OCI-LY1 (cell line): ENCODE measurements at regions not wholly inside any gene's neighbourhood (a gene's known extent, or its start where the extent isn't known, plus 50 kb on each side); places are given as distances from the start of the nearest gene placed in this dataset.

Experiments used
- CTCF ChIP-seq: fragments of 200-600 bp; sonication (generic), shearing (Covaris generic); IDR thresholded peaks from 2 replicates; pipeline ENCODE4 v1.5.1; 2017; ENCODE audit warnings: mild to moderate bottlenecking, antibody characterized with exemption, low read length, moderate library complexity, mixed read lengths
- EZH2 ChIP-seq: fragments of 200-600 bp; sonication (generic), shearing (Covaris generic); IDR thresholded peaks from 2 replicates; pipeline ENCODE4 v1.8.0; 2017; ENCODE audit warnings: borderline replicate concordance, mixed run types, mild to moderate bottlenecking, antibody characterized with exemption, low read length, moderate library complexity, mixed read lengths

DNA sequence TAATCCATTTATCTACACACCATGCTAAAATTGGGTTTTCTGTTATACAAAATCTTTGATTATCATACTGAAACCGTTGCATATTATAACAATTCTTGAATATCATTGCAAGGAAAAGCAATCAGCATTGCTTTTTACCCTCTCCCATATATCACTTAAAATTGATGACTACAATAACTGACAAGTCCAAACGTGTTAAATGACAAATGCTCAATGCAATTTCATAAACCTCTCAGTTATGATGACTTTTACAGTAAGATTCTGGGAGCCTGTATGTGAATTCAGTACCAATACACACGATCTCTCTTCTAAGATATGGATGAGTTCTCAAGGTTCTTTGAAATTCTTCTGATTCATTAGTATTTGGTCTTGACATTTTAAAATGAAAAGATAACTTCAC is 368.5 kb upstream of the TRIB2 start:
- no peak for TF ChIP-seq CTCF
- no peak for TF ChIP-seq EZH2
